Heart right ventricle (tissue), 16 donors: ENCODE measurements at regions not wholly inside any gene's neighbourhood (a gene's known extent, or its start where the extent isn't known, plus 50 kb on each side); places are given as distances from the start of the nearest gene placed in this dataset.
A peak's percentile ranks its signal among the peaks of the same experiment; 100 is the strongest.

Experiments
- ATAC-seq, 8 donors: fragments of 200-7000 bp; cut with Tn5 transposase; one replicate each; pipeline ENCODE4 v1.9.1; 2020; ENCODE audit warnings: mild to moderate bottlenecking in 8 of 8, moderate library complexity in 8 of 8, moderate number of reproducible peaks in 1 of 8
- DNase-seq, 2 donors: peaks; one replicate each; pipeline ENCODE4 v3.0.0-alpha.2; 2020
- H3K27ac ChIP-seq, 10 donors: fragments of 200-600 bp; sonication (generic) in 2 of 10; one replicate each; pipeline versions ENCODE4 v1.5.0 to v1.8.0; 2020 to 2022; ENCODE audit warnings: mild to moderate bottlenecking in 3 of 10
- H3K27me3 ChIP-seq, 7 donors: fragments of 200-600 bp; one replicate each; pipeline ENCODE4 v1.8.0; 2021 to 2022; ENCODE audit warnings: mild to moderate bottlenecking in 2 of 7
- H3K36me3 ChIP-seq, 9 donors: fragments of 200-600 bp; sonication (generic) in 1 of 9; one replicate each; pipeline versions ENCODE4 v1.5.0 to v1.8.0; 2020 to 2022; ENCODE audit warnings: mild to moderate bottlenecking in 2 of 9
- H3K4me1 ChIP-seq, 9 donors: fragments of 200-600 bp; sonication (generic) in 1 of 9; one replicate each; pipeline versions ENCODE4 v1.5.0 to v1.8.0; 2020 to 2022; ENCODE audit warnings: mild to moderate bottlenecking in 4 of 9
- H3K4me3 ChIP-seq, 10 donors: fragments of 200-600 bp; sonication (generic) in 2 of 10; one replicate each; pipeline versions ENCODE4 v1.5.0 to v1.8.0; 2020 to 2022; ENCODE audit warnings: mild to moderate bottlenecking in 7 of 10, moderate library complexity in 2 of 10
- H3K9me3 ChIP-seq, 11 donors: fragments of 200-600 bp in 10 of 11; sonication (generic) in 2 of 11; one replicate each; pipeline versions ENCODE4 v1.5.0 to v1.8.0; 2013 to 2022; ENCODE audit warnings: mild to moderate bottlenecking in 2 of 11, control low read depth in 1 of 11, moderate library complexity in 1 of 11
- WGBS, 2 donors: extraction: QIAGEN DNeasy Blood & Tissue Kit; methylation state at CpG; one replicate each; pipeline ENCODE4 v1.1.7; 2013; ENCODE audit warnings: inconsistent platforms in 1 of 2; 5-methylcytosine and 5-hydroxymethylcytosine counted together
- intact Hi-C, 10 donors: fragments of 100-400 bp; cut with DNase I; formaldehyde crosslinking; loops; one replicate each; pipeline versions ENCODE4 v1.11.1 to v1.14.2; 2022
- TF ChIP-seq, protein P1 (sequence below), 9 donors: fragments of 200-600 bp; sonication (generic) in 2 of 9; IDR thresholded peaks; one replicate each; pipeline versions ENCODE4 v1.5.0 to v1.8.0; 2021 to 2022; ENCODE audit warnings: antibody characterized with exemption in 9 of 9, mild to moderate bottlenecking in 5 of 9, moderate library complexity in 1 of 9
- donor health status: Arrhythmogenic right ventricular cardiomyopathy.
- donor health status: ischemic (EF 13 %, LVEDD 7.1; RV severe dilation, severe dysfunction).
- donor health status: healthy with polysubstance abuse.
- donor health status: DM: no; HTN: yes; CAD: no.
- donor health status: DM: no; HTN: no; CAD: no.
- donor health status: ischemic (EF 25% LVEDD 6.9; RV normal size, moderate dysfunction).
- donor health status: ischemic (EF 25% LVEDD 5.7; RV mildly dilated, moderate dysfunction).
- donor health status: healthy.
- donor health status: DM: yes; HTN: yes; CAD: no.
- donor health status: Ischemic cardiomyopathy.
- donor health status: ischemic (EF 35%, LVEDD 5.7; RV mildly dilated, moderate dysfunction).
- donor health status: nonischemic (EF 11% LVEDD 7.7; RV severe dilation, severe dysfunction).
- donor health status: DM: yes; HTN: yes; CAD: no.
- donor health status: PGD.
- donor health status: ischemic (EF 29% LVEDD 5.4; RV normal size, mild dysfunction).
- donor health status: nonischemic (EF 23%, LVEDD 6.1; RV moderate dilation, normal function).

DNA sequence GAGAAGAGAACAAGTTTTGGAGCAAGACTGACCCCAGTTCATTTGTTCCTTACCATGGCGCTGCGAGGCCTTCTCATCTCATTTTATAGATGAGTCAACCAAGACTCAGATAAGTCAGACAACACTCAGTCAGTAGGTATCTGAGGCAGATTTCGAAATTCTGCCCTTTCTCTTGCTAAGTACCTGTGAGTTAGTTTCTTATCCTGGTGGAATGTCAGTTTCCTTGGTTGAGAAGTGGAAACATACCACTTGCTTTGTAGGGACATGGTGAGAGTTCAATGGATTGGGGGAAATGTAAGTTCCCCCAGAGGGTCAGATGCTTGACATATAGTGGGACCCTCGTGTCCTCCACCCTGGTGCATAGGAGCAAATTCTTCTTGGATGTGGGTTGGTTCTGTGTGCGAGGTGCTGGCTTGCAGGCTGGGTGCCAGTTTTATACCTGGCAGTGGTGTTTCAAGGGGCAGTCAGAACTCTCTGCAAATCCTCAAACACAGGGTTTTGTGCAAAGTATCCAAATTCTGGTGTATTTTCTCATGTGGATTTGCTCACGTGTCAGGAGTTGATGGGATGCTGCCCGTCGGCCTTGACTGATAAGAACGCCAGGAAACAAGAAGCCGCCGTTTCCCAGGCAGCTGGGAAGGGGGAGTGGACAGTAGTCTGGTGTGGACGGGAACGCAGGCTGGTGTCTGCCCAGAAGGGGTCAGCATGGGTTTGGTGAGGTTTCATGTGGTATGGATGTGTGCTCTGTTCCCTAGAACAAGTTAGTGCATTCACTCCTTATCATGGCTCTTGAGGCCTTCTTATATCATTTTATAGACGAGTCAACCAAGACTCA, 61.1 kb upstream of the CIBAR2 start:
- intact Hi-C loops: loop anchor here in 6 of 10 donors (5.0 to 10.0 kb wide), 6 partner anchors 49 to 61 kb away; no protein-coding TSS in a partner anchor
- TF ChIP-seq, protein P1, sequence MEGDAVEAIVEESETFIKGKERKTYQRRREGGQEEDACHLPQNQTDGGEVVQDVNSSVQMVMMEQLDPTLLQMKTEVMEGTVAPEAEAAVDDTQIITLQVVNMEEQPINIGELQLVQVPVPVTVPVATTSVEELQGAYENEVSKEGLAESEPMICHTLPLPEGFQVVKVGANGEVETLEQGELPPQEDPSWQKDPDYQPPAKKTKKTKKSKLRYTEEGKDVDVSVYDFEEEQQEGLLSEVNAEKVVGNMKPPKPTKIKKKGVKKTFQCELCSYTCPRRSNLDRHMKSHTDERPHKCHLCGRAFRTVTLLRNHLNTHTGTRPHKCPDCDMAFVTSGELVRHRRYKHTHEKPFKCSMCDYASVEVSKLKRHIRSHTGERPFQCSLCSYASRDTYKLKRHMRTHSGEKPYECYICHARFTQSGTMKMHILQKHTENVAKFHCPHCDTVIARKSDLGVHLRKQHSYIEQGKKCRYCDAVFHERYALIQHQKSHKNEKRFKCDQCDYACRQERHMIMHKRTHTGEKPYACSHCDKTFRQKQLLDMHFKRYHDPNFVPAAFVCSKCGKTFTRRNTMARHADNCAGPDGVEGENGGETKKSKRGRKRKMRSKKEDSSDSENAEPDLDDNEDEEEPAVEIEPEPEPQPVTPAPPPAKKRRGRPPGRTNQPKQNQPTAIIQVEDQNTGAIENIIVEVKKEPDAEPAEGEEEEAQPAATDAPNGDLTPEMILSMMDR (IDR thresholded peaks at IDR 0.05): peak in 3 of 9 donors; percentile 13 to 30 (median 22)
- H3K9me3 ChIP-seq: no peaks in the 10 kb centered on the region
- H3K4me3 ChIP-seq: peak overlapping the region in 5 of 10 donors; percentile 27 to 58 (median 40)
- DNase-seq: no peak
- H3K27ac ChIP-seq: peak overlapping the region in 3 of 10 donors; percentile 14 to 57 (median 54)
- peaks cover 5 to 83% (median 71%) of the 10 kb centered on the region in 9 donors for H3K4me1 ChIP-seq
- 62 to 63% methylated on average over 14 of the region's 14 CpGs for WGBS, 2 donors
- peaks cover 0 to 48% (median 0%) of the 10 kb centered on the region in 7 donors for H3K27me3 ChIP-seq
- H3K36me3 ChIP-seq: no peaks in the 10 kb centered on the region
- peak in 1 of 8 donors; percentile 22 for ATAC-seq

DNA sequence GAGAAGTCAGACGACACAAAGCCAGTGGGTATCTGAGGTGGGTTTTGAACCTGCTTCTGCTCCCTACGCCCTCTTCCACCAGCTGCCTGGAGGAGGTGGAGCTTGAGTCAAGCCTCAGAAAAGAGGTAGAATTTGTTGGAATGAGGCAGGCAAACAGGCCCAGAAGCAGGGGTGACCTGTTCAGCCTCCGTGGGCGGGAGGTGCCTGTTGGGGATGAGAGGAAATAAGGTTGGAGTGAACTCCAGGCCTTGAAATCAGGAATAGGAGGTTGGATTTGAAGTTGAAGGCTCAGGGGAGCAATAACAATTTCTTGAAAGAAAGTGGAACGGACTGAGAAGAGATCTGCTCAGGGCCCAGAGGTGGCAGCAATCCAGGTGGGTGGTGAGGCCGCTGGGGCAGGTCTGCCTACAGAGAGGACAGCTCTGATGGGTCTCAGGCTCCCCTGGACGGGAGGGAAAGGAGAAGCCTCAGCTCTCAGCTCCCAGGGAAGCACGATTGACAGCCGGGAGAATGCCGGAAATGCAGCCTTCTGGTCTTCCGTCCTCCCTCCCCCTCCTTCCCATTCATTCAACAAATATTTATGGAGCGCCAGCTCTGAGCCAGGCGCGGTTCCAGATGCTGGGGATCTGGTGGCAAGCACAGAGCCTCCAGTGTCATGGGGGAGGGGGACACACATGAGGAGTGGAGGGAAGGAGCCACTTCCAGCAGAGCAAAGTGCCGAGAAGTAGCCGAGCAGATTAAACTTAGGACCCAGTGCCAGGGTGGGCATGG, 61.9 kb upstream of the CIBAR2 start:
- peak in 3 of 8 donors; percentile 7 to 14 (median 9) for ATAC-seq

DNA sequence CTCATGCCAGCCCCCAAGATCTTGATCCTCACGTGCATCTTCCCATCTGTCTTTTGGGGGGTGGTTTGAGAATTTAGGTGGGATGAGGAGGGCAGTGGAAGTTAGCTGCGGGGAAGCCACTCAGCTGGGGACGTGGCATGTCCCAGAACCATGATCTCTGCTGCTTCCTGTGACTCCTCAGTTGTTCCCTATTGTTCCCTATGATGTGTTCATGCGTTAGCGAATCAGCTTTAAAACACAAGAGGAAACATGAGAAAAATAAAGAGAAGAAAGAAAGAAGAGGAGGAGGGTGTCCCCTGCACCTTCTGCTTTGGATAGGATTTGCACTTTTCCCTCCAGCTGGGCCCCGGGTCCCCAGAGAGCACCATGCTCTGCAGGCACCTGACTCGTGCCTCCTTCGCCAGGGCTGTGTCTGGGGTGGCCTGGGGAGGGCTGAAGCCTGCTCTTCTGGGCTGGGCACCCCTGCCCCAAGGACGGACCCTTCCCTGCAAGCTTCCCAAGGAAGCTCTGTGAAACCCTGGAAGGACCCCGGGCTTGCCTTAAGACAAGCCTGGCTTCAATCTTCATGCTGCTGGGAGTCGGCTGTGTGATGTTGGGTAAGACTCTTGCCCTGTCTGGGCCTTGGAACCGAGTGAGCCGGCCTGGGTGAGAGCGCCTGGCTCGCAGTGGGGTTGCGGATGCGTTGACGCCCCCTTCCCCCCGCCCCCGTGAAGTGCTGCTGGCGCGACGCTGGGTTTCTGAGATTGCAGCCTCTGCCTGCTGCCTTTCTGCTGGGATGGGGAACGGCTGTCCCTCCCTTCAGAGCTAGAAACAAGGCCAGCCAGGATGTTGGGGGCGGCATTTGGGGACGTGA, 62.8 kb upstream of the CIBAR2 start:
- no peak overlapping the region for H3K4me3 ChIP-seq
- ATAC-seq: no peak
- peaks cover 0 to 37% (median 0%) of the 10 kb centered on the region in 7 donors for H3K27me3 ChIP-seq
- H3K4me1 ChIP-seq: peaks cover 5 to 79% (median 67%) of the 10 kb centered on the region in 9 donors
- no peaks in the 10 kb centered on the region for H3K9me3 ChIP-seq
- DNase-seq: no peak
- 73 to 77% methylated on average over 26 of the region's 26 CpGs for WGBS, 2 donors
- no peaks in the 10 kb centered on the region for H3K36me3 ChIP-seq
- H3K27ac ChIP-seq: peak overlapping the region in 1 of 10 donors; percentile 54
- TF ChIP-seq, protein P1 (IDR thresholded peaks at IDR 0.05): no peak
- intact Hi-C loops: loop anchor here in 6 of 10 donors (5.0 to 10.0 kb wide), 6 partner anchors 47 to 60 kb away; no protein-coding TSS in a partner anchor

More for the DNA sequence above, 61.9 kb upstream of the CIBAR2 start:
- DNase-seq: no peak
- TF ChIP-seq, protein P1 (IDR thresholded peaks at IDR 0.05): no peak
- Histone ChIP-seq H3K9me3 (no peaks in the 10 kb centered on the region), H3K27ac (peak overlapping the region in 4 of 10 donors; percentile 11 to 54 (median 28)), H3K4me1 (peaks cover 3 to 79% (median 67%) of the 10 kb centered on the region in 9 donors), H3K36me3 (no peaks in the 10 kb centered on the region), H3K27me3 (peaks cover 0 to 43% (median 0%) of the 10 kb centered on the region in 7 donors), H3K4me3 (peak overlapping the region in 1 of 10 donors; percentile 15)
- intact Hi-C loops: loop anchor here in 6 of 10 donors (5.0 to 10.0 kb wide), 6 partner anchors 48 to 61 kb away; no protein-coding TSS in a partner anchor
- WGBS, 2 donors: 31 to 40% methylated on average over 16 of the region's 16 CpGs
